ENCODE measurements at regions not wholly inside any gene's neighbourhood (a gene's known extent, or its start where the extent isn't known, plus 50 kb on each side); places are given as distances from the start of the nearest gene placed in this dataset.
"Not testable (repeated sequence)": the region's sequence is repeated elsewhere in the genome, so short reads cannot be mapped to it uniquely, and the experiment has no call there.

- TF ChIP-seq AFF4 (CRISPR knock-in tag; IDR thresholded peaks at IDR 0.05; ENCODE audit: borderline replicate concordance) (no peak), SMAD3 (CRISPR knock-in tag; IDR thresholded peaks at IDR 0.05; ENCODE audit: borderline replicate concordance) (no peak), GABPB1 (CRISPR knock-in tag; IDR thresholded peaks at IDR 0.05) (no peak), ZNF281 (CRISPR knock-in tag; IDR thresholded peaks at IDR 0.05) (no peak), IRF2 (CRISPR knock-in tag; IDR thresholded peaks at IDR 0.05; ENCODE audit: borderline replicate concordance, low read depth) (no peak), TCF7 (CRISPR knock-in tag; IDR thresholded peaks at IDR 0.05; ENCODE audit: low read depth) (no peak), AR (CRISPR knock-in tag; IDR thresholded peaks at IDR 0.05) (no peak), PRRX2 (CRISPR knock-in tag; IDR thresholded peaks at IDR 0.05) (no peak)
Measured at GRCh38 chr7:45311597-45311996, 154.0 kb downstream of the RAMP3 start (continued).

GRCh38 chr7:45315512-45315911, 157.9 kb downstream of the RAMP3 start:
- peaks cover 69% of the 10 kb centered on the region for H3K9me3 Mint-ChIP-seq
- CTCF ChIA-PET; DNase-seq (ENCODE audit: low spot score); H3K4me3 Mint-ChIP-seq; ATAC-seq; H3K4me1 Mint-ChIP-seq; POLR2A ChIA-PET; H3K27ac Mint-ChIP-seq; H3K27me3 Mint-ChIP-seq (ENCODE audit: low read depth): not testable (repeated sequence)
- peaks cover 25% of the 10 kb centered on the region for H3K36me3 Mint-ChIP-seq

GRCh38 chr7:45324683-45325237, 167.2 kb downstream of the RAMP3 start:
- DNase-seq (ENCODE audit: low spot score) (no peak), ATAC-seq (no peak)
- no peak overlapping the region for H3K27ac Mint-ChIP-seq
- no peak overlapping the region for H3K4me3 Mint-ChIP-seq
- TF ChIP-seq ARID4B (CRISPR knock-in tag; IDR thresholded peaks at IDR 0.05; ENCODE audit: borderline replicate concordance) (no peak), ERG (CRISPR knock-in tag; IDR thresholded peaks at IDR 0.05) (no peak), ETV6 (CRISPR knock-in tag; IDR thresholded peaks at IDR 0.05) (no peak), TEAD1 (CRISPR knock-in tag; IDR thresholded peaks at IDR 0.05) (no peak), TP53 (CRISPR knock-in tag; IDR thresholded peaks at IDR 0.05) (no peak)
- no peaks in the 10 kb centered on the region for H3K36me3 Mint-ChIP-seq
- H3K27me3 Mint-ChIP-seq (ENCODE audit: low read depth): no peaks in the 10 kb centered on the region
- ChIA-PET POLR2A (no interaction called here), CTCF (no interaction called here)
- H3K4me1 Mint-ChIP-seq: peaks cover 4% of the 10 kb centered on the region; the same call in 1 of the 2 replicates
- H3K9me3 Mint-ChIP-seq: peaks cover 9% of the 10 kb centered on the region; the same call in 1 of the 2 replicates

Measured in WTC11 (cell line).